H4 (cell line): ENCODE measurements at regions not wholly inside any gene's neighbourhood (a gene's known extent, or its start where the extent isn't known, plus 50 kb on each side); places are given as distances from the start of the nearest gene placed in this dataset.
"Not testable (repeated sequence)": the region's sequence is repeated elsewhere in the genome, so short reads cannot be mapped to it uniquely, and the experiment has no call there.

Source experiments
- DNase-seq: peaks from one replicate; pipeline ENCODE4 v3.0.0-alpha.2; 2015; ENCODE audit warnings: low spot score

DNA sequence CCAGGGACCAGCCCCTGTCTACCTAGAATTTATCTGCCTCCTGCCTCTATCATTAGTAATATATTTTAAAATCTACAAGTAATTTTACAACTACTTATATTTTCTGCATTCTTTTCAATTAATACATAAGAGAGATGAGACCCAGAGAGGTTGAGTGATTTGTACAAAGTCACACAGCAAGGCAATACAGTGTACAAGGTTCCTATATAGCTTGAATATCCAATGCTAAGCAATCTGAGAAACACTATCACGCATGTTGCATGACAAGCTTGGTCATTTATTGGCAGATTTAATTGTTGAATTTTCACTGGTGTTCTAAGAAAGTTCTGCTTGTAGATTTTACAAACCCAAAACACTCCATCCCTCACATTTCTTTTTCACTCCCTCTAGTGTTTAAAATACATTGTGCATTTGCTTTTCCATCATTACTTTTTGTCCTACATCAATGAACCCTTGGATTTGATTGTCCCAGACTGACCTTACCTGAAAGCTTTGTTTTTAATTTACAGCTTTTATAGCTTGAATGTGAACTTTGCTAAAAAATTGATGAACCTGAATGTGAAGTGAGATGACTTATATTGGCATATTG is 520.9 kb upstream of the CITED2 start:
- no peak for DNase-seq

DNA sequence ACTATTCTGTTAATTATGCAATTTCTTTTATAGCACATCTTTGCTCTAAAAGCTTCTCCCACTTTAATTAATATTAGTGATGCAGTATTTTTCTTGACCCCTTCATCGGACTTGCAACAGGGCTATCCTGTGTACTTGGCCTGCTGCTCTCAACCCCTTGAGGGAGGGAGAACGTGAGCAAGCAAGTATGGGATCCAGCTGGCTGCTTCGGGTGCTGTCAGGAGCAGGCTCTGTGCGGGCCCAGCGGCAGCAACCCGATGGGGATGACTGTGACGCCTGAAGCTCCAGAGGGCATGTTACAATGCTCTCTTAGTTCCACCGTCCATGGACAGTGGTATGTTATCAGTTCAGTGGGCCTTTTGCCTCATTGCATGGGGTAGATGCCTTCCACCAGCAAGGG is 519.8 kb upstream of the CITED2 start:
- no peak for DNase-seq

DNA sequence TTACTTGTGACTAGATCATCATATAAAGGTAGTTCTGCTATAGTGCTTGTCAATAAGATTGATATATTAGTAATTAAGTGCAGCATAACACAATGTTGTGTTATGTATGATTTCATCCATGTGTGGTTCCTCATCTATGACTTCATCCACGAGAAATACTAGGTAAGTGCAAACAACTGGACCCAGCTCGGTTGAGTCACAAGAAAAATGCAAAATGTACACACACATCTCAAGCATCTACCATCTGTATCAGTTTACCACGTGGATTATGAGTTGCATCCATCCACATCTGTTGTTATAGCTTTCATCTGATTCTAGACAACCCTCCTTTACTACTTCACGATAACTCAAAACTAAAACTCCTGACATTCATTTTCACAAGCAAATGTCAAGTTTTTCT is 517.0 kb upstream of the CITED2 start:
- no peak for DNase-seq

DNA sequence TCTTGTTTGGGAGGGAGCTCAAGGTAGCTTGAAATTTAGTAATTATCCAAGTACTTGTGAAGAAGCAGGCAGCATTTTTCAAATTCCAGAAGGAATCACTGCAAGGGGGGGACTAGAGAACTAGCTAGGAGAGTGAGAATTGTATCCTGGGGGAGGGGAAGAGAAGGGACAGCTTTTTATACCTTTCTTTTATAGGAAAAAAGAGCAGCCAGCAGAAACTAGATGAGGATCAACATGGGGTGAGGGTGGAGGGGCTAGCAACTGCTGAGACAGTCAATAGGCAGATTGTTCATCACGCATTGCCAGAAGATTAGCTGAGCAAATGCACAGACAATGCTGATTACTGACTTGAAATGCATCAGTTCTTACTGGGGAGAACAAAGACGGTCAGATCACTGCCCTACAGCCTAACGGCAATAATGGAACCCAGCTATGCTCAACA is 514.3 kb upstream of the CITED2 start:
- DNase-seq: no peak

DNA sequence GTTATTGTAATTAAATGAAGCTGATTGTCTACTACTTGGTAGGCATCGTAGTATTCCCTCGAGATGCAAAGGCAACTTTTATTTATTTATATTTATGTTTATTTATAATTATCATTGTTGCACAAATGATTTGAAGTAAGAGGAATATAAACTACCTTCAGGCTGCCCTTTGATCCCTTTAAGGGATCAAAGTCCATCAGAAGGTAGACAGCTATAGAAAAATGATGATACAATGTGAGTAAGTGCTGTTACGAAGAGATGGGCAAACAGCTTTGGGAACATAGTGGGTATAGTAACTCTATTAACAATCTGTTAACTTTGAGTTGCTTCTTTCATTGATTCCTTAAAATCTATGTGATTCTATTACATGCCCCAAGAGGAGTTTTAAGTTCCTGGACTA is 512.8 kb upstream of the CITED2 start:
- DNase-seq: no peak

DNA sequence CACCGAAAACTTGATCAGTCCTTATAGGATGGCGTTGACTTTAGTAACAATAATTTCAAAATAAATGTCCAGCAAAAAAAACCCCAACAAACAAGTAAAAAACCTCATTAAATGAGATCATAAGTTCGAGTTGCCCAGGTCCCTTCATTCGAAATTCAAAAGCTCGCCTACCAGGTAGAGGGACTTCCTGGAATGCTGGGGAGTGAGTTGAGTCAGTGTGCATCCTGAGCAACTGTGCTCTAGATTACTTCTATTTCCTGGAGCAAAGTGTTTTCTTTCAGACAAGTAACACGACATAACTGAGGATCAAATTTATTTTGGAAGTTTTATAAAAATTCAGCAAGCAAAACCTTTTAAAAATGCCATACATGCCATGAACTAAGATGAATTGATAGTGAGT is 511.9 kb upstream of the CITED2 start:
- no peak for DNase-seq

DNA sequence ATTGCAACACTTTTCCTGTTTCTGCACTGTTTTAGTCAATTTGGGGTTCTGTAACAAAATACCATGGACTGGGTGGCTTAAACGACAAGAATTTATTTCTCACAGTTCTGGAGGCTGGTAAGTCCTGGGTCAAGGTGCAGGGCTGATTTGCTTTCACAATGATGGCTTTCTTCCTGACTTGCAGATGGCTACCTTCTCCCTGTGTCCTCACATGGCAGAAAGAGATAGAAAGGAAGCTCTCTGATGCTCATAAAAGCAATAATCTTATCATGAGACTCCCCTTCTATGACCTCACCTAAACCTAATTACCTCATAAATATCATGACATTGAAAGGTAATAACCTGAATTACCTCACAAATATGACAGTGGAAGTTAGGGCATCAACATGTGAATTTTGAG is 511.5 kb upstream of the CITED2 start:
- no peak for DNase-seq

DNA sequence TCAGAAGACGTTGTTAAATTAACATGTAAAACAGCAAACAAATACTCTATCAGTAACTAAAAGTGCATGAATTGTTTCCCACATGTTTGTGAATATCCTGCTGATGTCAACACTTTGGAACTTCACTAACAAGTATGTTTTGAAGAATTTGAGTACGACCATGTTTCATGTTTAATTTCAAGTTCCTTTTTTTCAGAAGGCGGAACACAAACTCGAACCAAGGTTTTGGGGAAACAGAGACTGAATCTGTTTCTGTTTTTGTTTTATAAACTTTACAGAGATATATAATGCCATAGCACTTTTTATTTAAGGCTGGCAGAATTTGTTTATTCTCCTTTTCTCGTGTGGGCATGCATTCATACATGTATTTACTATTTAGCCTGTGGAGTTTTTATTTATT is 509.3 kb upstream of the CITED2 start:
- no peak for DNase-seq

DNA sequence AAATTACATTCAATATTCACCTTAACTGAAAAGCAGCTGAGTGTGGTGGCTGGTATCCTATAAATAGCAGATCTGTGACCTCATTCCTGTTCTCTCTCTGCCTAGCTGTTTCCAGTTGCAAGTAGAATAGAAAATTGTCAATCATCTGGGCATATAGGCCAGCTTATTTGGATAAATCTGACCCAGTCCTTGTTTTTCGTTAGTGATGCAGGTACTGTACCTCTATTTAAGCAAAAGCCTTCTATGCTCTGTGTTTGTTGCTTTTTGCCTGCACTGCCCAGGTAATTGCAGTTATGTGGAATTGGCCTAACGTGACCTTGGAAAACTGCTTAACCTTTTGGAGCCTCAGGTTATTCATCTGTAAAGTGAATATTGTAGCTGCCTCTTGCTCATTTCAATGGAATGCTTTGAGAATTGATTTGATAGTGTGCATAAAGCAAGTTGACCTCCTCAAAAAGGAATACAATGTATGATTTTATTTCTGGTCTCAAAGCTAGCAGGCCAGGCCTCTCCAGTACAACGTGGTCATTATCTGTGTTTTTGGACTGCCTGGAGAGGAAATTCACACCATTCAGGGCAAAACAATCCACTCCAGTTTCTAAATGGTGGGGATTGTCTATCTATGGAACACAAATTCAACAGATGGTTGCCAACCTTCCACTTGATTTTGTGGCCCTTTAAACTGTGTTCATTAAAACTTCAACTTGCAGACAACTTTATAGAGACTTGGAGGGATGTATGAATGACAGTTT is 508.7 kb upstream of the CITED2 start:
- DNase-seq: no peak

DNA sequence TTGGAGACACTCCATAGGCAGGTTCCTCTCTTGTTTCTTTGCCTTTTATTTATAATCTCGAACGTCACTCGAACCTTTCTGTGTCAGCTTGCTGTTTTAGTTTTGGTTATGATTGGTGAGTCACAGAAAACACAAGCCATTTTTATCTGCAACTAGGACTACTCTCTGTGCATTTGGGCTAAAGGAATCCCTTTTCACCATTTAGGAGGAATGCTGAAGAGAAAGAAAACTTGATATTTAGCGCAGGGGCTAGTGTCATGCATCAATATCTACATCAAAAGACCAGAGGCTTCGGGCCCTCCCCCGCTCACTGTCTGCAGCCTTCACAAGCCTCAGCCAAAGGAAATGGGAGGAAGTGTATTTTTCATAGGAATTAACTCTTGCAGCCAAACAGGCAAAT is 507.8 kb upstream of the CITED2 start:
- no peak for DNase-seq

DNA sequence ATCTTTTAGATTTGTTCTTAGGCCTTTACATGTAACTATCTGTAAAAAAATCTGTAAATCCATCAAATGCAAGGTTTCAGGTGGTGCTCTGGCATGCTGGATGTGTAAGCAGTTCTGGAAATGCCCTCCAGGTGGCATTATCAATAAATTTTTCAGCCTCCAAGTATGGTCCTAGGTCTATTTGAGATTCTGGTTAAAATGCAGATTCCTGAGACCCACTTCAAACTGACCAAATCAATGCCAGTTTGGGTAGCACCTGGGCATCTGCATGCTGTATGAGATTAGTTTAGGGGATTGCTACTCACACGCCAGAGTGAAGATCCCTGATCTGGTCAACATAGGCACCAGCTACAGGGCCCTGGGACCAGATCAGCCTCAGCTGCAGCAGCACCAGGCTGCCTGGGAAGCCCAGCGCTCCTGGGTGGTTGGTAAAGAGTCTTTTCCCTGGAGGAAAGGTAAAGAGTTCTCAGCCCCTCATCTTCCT is 507.3 kb upstream of the CITED2 start:
- peak; percentile 31 for DNase-seq

DNA sequence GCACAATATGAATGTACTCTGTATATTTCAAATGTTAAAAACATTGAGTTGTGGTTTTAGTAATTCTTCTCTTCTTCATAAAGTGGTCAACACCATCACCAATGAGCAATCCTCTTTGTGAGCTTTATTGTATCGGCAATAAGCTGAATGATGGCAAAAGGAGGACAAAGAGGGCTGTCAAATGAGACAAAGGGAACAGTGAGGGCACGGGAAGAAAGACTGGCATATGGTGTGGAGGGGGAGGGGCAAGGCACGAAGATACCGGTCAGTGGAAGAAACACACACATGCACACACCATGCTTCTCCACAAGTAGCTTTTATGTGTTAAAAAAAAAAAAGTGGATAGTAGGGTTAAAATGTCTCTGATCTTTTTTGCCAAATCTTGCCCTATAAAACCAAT is 506.8 kb upstream of the CITED2 start:
- no peak for DNase-seq

DNA sequence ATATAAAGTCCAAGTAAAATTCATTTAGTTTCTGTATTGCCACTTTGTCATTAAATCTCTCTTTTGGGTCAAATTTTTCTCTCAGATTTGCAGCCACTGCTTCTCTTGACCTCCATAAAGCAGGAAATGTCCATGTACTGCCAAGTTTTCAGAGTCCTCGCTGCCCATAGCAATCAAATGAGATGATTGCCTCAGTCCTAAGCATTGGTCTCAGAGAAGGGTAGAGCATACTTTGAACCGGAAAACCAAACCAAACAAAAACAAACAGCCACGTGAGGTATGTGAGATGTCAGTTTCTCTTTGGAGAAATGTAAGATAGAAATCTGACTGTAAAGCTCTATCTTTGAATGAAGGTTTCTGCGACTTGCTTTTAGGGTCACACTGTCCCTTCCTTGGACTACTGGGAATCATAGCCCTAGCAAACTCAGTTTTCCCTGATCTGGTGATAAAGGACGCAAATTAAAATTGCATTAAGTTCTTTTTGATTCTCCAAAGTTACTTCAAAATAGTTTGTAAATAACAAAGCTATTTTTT is 505.4 kb upstream of the CITED2 start:
- DNase-seq: no peak

DNA sequence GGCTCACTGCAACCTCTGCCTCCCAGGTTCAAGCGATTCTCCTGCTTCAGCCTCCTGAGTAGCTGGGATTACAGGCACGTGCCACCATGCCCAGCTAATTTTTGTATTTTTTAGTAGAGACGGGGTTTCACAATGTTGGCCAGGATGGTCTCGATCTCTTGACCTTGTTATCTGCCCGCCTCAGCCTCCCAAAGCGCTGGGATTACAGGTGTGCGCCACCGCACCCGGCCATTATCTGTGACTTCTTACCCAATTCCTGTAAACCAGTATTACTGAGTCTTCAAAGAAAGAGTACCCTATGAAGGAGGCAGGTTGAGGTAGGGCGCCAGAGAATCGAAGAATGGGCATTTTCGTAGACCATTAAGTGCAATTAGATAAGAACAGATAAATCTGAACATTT is 504.8 kb upstream of the CITED2 start:
- DNase-seq: not testable (repeated sequence)

DNA sequence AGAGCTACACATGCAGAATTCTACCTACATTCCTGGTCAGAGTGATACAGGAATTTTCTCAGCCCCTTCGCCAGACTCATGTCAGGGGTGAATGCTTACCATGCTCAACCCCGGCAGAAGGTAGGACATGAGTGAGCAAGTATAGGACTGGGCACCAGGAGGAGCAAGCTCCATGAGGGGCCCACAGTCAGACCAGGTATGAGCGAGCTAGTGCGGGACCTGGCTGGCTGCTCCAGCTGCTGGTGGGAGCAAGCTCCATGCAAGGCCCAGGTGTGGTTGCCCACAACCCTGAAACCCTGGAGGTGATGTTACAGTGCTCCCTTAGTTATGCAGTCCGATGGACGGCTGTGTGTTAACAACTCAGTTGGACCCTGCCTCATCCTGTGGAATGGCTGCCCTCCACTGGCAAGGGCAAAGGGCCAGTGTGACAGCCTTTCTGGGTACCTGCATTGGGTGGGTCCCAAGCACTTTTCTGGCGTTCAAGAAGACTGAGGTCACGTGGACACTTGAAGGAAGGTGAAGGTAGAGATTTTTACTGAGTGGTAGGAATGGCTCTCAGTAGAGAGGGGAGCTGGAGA is 503.5 kb upstream of the CITED2 start:
- no peak for DNase-seq

DNA sequence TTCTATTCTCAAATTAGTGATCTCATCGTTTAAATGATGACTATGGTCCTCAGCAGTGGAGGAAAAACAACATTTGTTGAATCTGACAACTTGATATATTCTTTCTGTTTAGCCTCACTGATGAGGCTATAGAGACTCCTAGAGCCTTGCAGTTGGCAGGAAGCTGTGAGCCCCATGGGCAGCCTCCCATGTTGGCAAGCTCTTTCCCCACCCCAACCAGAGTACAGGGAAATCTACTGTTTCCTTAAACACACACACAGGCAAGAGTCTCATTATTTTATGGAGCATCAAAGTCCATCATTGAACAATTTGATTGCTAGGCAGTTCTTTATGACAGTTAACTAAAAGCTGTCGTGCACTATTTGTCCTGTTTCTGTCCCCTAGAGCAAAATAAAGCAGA is 498.2 kb upstream of the CITED2 start:
- DNase-seq: no peak

DNA sequence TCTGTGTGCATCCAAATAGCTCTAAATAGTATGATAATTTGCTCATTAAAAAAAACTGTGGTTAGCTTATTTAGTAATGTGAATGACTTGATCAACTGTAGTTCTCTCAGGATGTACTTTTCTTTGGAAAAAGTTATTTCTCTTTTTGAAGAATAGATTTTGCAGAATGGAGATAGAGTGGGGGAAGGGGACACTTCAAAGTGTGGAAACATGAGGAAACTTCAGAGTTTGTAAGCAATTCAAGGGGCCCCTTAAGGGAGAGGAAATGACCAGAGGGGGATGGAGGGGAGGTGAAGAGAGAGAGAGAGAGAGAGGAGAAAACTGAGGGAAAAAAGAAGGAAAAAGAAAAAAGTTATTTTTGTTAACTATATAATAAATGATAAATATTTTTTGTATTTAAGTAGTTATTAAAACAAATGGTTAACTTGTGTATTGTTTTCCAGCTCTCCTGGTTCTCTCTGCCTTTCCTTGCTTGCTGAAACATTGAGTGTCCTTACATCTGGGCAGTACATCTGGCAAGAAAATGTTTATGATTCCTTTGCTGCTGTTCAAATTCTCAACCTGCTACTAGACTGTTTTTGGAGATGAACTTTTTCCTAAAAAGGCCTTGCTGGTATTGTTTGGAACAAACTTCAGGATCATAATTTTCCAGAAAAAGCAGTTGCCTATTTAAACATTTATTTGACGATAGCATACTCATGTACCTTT is 497.5 kb upstream of the CITED2 start:
- DNase-seq: no peak

DNA sequence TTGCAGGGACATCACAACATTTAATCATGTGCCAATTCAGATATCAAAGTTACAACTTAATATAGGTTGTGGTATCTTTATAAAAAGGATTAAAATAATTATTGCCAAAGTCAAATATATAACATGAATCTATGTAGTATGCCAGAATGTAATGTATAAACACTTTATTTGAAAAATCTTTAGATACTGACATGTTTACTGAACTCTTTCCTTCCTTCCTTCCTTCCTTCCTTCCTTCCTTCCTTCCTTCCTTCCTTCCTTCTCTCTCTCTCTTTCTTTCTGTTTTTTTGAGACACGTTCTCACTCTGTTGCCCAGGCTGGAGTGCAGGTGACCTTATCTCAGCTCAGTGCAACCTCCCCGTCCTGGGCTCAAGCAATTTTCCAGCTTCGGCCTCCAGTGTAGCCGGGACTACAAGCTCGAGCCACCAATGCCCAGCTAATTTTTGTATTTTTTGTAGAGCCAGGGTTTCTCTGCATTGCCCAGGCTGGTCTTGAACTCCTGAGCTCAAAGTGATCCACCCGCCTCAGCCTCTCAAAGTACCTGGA is 496.8 kb upstream of the CITED2 start:
- no peak for DNase-seq

DNA sequence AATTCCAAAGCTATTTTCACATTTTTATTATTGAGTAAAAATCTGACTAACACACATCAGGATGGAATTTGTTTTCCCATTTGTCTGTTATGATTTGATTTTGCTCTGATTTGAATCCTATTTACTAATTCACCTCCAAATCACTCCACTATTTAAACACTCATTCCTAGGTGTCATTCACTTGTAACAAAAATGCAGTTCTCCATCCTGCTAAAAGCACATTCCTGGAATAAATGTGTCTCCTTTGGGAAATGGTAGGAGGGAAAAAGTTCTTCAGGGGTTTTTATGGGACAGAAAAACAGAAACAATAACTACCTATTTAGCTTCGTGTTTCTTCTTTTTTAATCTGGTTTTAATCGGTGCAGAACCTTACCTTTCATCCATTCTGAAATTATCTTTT is 494.1 kb upstream of the CITED2 start:
- DNase-seq: no peak

DNA sequence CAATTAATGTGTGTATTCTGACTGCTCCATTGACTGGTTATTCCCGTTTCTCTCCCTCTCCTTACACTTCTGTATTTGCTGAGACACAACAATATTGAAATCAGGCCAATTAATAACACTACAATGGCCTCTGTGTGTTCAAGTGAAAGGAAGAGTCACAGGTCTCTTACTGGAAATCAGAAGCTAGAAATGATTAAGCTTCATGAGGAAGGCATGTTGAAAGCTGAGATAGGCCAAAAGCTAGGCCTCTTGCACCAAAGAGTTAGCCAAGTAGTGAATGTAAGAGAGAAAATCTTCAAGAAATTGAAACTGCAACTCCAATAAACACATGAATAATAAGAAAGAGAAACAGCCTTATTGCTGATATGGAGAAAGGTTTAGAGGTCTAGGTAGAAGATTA is 489.5 kb upstream of the CITED2 start:
- no peak for DNase-seq

DNA sequence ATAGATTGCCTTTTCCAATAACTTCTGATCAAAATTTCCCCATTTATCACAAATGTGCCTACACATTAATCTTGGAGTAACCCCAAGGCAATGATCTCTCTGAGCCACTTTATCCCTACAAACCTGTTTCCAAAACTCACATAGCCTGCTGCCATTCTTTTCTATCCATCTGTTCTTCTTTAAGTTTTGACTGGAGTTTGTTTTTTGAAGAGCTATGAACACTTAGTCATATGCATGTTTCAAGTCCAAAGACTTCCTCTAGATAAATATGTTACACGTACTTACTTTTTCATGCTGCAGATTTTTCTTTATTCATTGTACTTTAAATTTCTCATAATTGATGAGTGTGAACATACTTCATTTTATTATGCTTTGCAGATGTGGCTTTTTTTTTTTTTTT is 488.9 kb upstream of the CITED2 start:
- no peak for DNase-seq

DNA sequence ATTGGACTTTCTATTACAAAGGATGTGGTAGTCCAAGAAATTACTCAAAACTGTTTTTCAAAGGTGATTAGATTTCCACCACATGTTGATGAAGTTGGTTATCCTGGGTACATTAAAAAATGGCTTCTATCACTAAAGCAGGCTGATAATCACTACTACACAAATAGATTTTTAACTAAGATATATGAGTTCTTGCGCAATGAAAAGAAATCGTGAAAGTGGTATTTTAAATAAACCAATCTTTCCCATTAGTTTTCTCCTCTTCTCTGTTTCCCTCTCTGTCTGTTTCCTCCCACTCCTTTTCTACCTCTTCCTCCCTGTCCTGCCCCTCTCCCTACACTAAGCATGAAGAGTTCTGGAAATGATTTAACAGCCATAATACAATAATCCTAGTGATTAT is 487.9 kb upstream of the CITED2 start:
- no peak for DNase-seq
